ENCODE measurements at regions not wholly inside any gene's neighbourhood (a gene's known extent, or its start where the extent isn't known, plus 50 kb on each side); places are given as distances from the start of the nearest gene placed in this dataset.

- no peak for DNase-seq (ENCODE audit: low read depth)
- H3K4me3 ChIP-seq (ENCODE audit: low read depth, low read length), result no peak overlapping the region
- TF ChIP-seq, protein P1, sequence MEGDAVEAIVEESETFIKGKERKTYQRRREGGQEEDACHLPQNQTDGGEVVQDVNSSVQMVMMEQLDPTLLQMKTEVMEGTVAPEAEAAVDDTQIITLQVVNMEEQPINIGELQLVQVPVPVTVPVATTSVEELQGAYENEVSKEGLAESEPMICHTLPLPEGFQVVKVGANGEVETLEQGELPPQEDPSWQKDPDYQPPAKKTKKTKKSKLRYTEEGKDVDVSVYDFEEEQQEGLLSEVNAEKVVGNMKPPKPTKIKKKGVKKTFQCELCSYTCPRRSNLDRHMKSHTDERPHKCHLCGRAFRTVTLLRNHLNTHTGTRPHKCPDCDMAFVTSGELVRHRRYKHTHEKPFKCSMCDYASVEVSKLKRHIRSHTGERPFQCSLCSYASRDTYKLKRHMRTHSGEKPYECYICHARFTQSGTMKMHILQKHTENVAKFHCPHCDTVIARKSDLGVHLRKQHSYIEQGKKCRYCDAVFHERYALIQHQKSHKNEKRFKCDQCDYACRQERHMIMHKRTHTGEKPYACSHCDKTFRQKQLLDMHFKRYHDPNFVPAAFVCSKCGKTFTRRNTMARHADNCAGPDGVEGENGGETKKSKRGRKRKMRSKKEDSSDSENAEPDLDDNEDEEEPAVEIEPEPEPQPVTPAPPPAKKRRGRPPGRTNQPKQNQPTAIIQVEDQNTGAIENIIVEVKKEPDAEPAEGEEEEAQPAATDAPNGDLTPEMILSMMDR (IDR thresholded peaks at IDR 0.05; ENCODE audit: insufficient read depth, low read depth, low read length, missing control alignments), result no peak
These were observed 144.7 kb downstream of the PMAIP1 start for GRCh38 chr18:60044290-60045006.

DNA sequence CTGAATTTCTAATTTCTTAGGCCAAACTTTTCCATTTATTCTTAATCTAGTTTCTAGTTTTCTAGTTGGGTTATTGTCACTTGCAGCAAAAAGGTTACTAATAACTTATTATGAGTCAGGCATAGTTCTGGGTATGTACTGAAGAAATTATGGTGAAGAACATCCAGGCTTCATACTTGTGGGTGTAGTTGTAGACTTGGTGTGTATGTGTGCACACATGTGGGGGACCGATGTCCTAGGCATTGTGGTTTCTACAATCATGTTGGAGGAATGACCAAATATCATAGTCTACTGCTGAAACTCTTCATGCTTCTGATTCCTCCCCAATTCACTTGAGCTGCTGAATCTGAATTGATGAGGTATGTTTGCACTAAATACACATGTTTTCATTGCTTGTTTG, 141.2 kb downstream of the PMAIP1 start:
- TF ChIP-seq, protein P1 (IDR thresholded peaks at IDR 0.05; ENCODE audit: insufficient read depth, low read depth, low read length, missing control alignments), result no peak
- DNase-seq (ENCODE audit: low read depth), result no peak
- H3K4me3 ChIP-seq (ENCODE audit: low read depth, low read length), result no peak overlapping the region

DNA sequence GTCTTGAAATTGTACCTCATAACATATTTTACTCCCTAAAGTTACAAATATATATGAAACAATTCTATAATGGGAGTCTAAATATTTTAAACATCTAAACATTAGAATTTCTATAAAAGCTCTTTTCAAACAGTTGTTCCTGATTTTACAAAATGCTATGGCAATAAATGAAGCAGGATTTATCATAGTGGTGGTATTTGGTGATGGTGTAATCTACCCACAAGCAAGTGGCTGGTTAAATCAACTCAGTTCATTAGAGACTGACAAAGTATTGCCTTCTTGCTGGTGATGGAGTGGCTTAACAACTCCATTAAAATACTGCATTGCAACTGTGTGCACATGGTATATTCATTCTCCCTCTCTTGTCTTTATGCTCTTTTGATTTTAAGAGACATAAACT, 138.9 kb downstream of the PMAIP1 start:
- H3K4me3 ChIP-seq (ENCODE audit: low read depth, low read length), result no peak overlapping the region
- TF ChIP-seq, protein P1 (IDR thresholded peaks at IDR 0.05; ENCODE audit: insufficient read depth, low read depth, low read length, missing control alignments), result no peak
- DNase-seq (ENCODE audit: low read depth), result no peak

DNA sequence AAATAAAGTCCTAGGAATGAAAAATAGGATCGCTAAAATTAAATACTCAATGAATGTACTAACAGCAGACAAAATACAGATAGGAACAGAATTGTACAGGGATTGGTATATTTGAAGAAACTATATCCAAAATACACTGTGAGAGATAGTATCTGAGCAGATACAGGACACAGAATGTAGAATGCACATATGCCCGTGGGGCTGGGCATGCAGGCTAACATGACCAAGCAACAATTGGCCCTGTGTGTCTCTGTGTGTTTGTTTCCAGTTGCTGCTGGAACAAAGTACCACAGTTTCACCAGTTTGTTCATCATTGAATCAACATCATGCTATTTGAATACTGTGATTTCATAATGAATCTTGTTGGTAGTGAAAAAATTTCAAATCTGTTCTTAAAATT, 127.6 kb downstream of the PMAIP1 start:
- no peak for DNase-seq (ENCODE audit: low read depth)
- TF ChIP-seq, protein P1 (IDR thresholded peaks at IDR 0.05; ENCODE audit: insufficient read depth, low read depth, low read length, missing control alignments), result no peak
- no peak overlapping the region for H3K4me3 ChIP-seq (ENCODE audit: low read depth, low read length)

DNA sequence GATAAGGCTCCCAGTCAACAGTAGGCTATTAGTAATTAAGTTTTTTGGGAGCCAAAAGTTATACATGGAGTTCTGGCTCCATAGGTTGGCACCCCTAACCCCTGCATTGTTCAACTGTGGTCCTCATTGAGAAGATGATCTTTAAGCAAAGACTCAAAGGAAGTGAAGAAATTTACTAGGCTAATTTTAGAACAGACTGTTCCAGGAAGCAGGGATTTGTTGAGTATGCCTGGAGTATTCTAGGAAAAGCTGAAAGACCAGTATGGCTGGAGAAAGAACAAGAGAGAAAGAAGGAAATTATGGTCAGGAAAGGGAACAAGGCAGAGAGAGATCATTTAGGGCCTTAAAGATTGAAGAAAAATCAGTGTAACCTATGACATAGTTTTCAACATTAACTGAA, 125.1 kb downstream of the PMAIP1 start:
- TF ChIP-seq, protein P1 (IDR thresholded peaks at IDR 0.05; ENCODE audit: insufficient read depth, low read depth, low read length, missing control alignments), result no peak
- no peak for DNase-seq (ENCODE audit: low read depth)
- H3K4me3 ChIP-seq (ENCODE audit: low read depth, low read length), result no peak overlapping the region

DNA sequence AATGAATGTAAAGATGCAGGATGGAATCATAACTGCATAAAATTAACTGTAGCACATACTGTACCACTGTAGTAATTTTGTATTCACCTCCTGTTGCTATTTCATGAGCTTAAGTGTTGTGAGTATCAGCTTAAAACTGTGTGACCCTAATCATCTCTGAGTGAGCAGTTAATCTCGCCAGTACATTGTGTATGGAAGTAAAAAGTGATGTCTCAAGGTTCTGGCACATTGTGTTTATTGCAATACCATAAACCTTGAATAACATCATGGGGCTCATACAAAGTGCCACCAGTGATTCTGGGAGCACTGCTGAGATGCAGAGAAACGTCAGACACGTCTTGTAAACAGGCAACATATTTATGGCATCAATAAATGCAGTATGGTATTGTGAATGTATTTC, 124.5 kb downstream of the PMAIP1 start:
- H3K4me3 ChIP-seq (ENCODE audit: low read depth, low read length), result no peak overlapping the region
- no peak for DNase-seq (ENCODE audit: low read depth)
- TF ChIP-seq, protein P1 (IDR thresholded peaks at IDR 0.05; ENCODE audit: insufficient read depth, low read depth, low read length, missing control alignments), result no peak
